ENCODE measurements at regions not wholly inside any gene's neighbourhood (a gene's known extent, or its start where the extent isn't known, plus 50 kb on each side); places are given as distances from the start of the nearest gene placed in this dataset.
A peak's percentile ranks its signal among the peaks of the same experiment; 100 is the strongest.

DNA sequence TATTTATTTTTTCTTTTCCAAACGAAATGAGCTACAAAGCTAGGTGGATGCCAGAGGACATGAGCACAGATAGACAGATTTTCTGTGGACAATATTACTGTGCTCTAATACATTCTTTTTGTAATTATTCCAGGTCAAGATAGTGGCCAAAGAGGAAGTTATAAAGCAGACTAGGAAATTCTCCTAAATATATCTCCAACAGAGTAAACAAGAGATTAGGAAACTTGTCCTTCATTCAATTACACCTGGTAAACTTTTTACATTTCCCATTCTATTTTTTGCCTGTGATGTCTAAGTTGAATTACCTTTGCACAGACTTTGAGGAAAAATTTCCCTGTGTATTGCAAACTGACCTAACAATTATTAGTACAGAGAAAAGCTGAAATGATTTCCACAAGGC is 905.5 kb upstream of the PCDH20 start:
- no peak for DNase-seq (ENCODE audit: extremely low read depth in 1 of 11, low read depth in 9 of 11, low spot score in 4 of 11)

DNA sequence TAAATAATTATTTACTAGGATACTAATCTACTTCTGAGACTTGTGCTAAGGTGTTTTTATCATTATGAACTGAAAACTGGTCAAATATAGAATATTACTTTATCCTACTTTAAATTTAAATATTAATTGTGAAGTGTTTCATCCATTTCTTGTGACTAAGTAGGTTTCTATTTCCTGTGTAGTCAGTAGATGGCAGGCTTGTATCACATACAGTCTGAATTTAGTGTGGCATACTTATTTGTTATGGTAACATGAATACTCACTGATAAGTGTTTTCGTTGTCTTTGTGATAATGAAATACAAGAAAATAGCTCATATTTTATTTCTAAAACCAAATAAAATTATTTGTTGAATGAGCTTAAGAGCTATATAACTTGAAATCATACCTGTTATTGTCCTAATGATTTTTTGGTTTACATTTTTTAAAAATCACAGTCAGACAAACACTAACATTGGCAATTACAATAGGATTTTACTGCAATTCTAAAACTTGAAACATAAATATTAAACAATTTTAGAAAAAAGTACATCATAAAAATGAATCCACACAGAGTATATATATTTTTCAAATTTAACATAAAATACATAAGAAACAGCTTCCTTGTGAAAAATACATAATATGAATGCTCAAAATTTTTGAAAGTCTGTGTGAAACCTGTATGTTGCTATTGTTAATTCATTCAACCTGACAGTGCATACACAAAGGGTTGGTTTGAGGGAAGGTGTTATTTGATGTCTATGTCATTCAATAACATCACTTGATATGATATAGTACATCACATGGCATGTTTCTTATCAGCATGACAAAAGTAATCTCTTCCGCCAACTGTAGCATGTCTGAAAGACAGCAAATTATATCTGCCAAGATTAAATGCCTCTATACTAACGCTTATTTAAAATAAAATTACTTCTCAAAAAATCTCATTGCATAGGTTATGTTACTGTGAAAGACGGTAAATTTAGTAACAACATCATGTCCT is 904.8 kb upstream of the PCDH20 start:
- peak; percentile 13 to 47 (median 34) for DNase-seq (ENCODE audit: extremely low read depth in 1 of 11, low read depth in 9 of 11, low spot score in 4 of 11)

DNA sequence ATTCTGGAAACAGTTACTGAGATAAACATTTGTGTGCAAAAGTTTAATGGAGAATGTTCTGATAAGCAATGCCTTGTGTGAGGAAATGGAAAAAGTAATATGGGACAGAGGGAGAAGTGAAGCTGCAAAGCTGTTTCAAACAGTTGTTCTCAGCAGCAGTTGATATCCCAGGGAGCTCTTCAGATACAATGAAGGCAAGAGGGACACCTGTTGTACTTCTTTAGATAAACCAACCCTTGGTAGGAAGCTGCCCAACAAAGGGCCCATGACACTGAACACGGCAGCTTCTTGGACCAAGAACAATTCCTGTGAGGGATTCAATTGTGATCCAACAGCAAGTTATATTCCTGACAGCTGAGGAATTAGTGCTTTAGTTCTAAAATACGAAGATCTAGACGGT is 894.3 kb upstream of the PCDH20 start:
- DNase-seq (ENCODE audit: extremely low read depth in 1 of 11, low read depth in 9 of 11, low spot score in 4 of 11): no peak

DNA sequence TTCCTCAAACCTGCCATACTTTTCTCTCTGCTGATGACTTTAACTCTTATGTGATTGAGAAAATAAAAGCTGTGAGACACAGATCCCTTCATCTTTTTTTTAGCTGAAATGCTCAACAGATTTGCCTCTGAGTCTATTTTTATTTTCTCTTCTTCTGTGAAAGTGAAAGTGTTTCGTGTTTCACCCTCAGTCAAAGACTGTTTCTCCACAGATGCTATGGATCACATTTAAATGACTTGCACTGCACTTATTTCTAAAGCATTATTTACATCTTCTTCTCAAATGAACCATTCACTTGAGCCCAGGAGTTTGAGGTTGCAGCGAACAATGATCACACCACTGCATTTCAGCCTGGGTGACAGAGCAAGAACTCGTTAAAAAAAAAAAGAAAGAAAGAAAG is 890.1 kb upstream of the PCDH20 start:
- DNase-seq (ENCODE audit: extremely low read depth in 1 of 11, low read depth in 9 of 11, low spot score in 4 of 11): peak in 2 of 11 donors; percentile 4 to 6

DNA sequence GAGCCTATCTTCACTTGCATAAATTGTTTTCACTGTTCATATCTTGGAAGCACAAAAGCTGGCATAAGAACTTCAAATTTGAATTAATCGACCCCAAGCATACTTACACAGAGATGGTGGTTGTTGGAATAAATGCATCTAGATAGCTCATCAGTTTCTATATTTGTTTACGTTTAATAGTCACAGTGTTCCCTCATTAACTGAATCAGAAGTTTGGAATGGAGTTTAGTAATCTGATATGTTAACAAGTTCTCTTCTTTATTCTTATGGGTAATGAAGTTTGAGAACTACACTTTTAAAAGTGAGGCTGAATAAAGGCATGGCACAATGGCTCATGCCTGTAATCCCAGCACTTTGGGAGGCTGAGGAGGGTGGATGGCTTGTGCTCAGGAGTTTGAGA is 886.7 kb upstream of the PCDH20 start:
- no peak for DNase-seq (ENCODE audit: extremely low read depth in 1 of 11, low read depth in 9 of 11, low spot score in 4 of 11)

DNA sequence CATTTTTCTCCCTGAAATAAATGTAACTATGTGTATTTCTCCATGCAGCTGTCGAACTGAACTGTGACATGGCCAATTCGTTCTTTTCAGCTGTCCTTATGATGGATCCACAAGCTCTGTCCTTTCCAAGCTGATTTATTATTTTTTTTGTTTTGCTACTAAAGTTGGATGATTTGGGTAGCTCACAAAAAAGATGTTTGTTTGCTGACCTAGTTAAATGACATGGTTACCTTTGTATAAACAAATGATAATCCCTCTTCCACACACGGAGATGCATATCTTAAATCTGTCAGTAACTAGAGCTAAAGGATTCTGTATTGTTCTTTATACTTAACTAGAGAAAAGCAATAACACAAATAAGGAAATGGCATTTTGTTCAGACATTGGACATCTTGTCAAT is 884.3 kb upstream of the PCDH20 start:
- no peak for DNase-seq (ENCODE audit: extremely low read depth in 1 of 11, low read depth in 9 of 11, low spot score in 4 of 11)

DNA sequence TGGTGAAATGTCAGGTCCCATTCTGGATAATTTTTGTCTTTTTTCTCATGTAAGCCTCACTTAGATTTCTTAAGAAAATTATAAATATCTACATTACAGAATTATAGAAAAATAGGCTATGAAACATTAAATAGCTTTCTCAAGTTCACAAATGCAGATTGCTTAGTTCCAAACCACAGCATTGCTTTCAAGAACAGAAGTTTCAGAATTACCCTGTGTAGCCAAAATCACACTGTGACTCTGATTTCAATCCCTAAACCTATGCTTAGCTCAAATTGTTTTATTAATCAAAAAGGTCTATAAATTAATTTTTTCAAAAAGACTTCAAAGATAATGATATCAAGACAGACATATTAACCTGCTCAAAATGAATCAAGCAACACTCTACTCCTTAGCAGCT is 881.2 kb upstream of the PCDH20 start:
- no peak for DNase-seq (ENCODE audit: extremely low read depth in 1 of 11, low read depth in 9 of 11, low spot score in 4 of 11)

DNA sequence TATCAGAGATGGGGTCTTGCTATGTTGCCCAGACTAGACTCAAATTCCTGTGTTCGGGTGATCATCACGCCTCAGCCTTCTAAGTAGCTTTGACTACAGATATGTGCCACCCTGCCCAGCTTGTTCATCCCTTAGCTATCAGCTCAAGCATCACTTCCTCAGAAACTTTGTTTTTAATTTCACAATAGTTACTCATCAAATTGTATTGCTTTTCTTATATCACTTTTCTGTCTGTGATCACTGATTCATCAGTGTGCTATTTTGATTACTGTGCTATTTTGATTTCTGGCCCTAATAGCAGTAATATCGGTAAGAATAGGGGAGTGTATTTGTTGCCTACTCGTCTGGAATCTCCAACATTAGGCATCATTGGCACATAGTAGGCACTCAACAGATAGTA is 878.6 kb upstream of the PCDH20 start:
- no peak for DNase-seq (ENCODE audit: extremely low read depth in 1 of 11, low read depth in 9 of 11, low spot score in 4 of 11)

DNA sequence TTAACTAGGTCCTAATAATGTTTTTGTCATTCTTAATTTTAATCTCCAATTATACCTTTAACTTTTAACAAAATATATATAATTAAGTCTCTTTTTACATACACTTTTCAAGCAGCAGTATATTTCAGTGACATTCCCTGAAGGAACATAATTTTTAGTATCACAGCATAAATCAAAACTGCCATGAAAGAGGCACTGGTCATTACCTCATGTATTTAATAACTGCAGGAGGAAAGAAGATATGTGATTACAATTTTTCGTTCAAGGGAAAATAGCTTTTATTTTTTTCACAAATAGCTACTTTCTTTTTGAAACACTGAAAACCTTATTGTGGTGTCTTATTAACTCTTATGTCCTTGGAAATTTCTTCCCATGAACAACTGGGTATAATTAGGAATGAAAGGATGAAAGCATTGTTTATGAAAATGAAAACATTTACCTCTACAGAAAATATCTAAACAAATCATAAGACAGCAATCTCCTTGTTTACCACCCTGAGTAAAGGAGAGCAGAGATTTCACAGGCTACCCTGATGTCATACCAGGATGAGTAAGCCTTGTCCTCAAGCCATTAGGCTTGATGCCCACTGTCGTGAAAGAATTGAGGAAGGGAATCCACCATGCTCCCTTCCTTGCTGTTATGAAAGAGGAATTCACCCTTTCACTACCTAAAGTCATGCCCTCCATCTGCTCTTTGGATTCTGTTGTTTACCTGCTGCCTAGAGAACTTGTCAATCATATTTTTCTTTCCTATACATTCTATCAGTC is 877.2 kb upstream of the PCDH20 start:
- no peak for DNase-seq (ENCODE audit: extremely low read depth in 1 of 11, low read depth in 9 of 11, low spot score in 4 of 11)

DNA sequence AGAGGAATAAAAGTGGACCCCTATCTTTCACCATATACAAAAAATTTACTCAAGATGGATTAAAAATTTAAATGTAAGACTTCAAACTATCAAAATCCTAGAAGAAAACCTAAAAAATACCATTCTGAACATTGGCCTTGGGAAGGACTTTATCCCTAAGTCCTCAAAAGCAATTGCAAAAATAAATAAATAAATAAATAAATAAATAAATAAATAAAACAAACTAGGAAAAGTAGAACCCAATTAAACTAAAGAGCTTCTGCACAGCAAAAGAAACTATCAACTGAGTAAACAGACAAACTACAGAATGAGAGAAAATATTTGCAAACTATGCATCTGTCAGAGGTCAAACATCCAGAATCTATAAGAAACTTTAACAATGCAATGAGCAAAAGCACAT is 874.9 kb upstream of the PCDH20 start:
- no peak for DNase-seq (ENCODE audit: extremely low read depth in 1 of 11, low read depth in 9 of 11, low spot score in 4 of 11)

DNA sequence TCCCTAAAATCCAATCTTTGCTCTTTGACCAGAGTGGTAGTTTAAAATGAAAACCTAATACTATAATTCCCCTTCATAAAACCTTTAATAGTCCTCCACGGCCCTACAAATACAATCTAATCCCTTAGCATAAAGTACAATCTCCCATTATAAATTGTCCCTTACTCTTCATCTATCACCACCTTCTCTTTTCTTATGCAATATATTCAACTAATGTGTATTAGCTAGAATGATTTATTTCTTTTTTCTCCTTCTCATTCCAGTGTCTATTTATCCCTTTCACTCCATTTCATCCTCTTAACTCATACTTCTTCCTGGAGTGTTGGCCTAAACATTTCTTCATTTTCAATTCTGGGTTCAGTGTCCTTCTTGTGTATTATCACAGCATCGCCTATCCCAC is 872.1 kb upstream of the PCDH20 start:
- no peak for DNase-seq (ENCODE audit: extremely low read depth in 1 of 11, low read depth in 9 of 11, low spot score in 4 of 11)

DNA sequence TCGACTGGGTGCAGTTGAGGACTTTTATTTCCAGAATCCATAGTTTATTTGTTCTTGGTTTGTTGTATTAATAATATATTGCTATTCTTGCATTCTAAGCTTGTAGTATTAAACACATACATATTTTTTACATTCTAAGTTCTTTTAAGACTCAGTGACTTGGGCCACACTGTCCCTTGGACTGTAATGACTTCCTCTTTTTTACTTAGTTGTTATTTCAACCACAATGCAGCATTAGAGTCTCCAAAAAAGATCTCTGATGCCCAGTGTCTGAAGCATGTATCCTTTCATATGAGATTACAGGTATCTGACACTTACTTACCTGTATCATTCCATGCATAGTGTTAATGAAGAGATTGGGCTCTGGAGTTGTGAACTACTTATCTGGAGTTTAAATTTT is 864.9 kb upstream of the PCDH20 start:
- no peak for DNase-seq (ENCODE audit: extremely low read depth in 1 of 11, low read depth in 9 of 11, low spot score in 4 of 11)

DNA sequence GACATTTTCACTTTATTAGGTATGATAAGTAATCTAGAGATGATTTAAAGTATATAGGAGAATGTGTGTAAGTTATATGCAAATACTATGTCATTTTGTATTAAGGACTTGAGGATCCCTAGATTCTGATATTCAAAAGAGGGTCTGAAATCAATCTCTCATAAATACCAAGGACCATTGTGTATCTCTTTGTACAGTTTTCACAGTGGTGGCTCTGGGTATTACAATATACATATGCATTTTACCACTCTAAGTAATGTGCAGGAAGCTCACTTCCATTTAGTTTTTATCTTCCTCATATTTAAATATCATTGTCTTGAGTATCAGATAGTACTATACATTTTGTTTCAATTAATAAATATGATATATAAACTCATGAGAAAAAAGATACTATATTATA is 862.6 kb upstream of the PCDH20 start:
- DNase-seq (ENCODE audit: extremely low read depth in 1 of 11, low read depth in 9 of 11, low spot score in 4 of 11): no peak

DNA sequence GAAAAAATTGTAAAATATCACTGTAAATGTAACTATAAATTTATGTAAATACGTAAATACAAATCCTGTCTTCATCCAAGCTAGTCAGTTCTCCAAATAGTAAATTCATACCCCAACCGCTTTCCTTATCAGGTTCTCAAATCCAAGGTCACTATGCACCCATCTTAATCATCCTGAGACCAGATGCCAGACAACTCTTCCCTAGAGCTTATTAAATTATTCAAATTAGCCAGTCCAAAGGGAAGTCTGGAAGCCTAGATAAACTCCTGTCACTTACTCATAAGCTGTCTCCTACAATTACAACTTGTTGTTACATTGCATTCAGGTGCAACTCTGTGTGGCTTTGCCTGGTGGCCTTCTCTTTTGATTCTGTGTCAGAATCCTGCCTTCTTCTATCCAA is 836.1 kb upstream of the PCDH20 start:
- no peak for DNase-seq (ENCODE audit: extremely low read depth in 1 of 11, low read depth in 9 of 11, low spot score in 4 of 11)

DNA sequence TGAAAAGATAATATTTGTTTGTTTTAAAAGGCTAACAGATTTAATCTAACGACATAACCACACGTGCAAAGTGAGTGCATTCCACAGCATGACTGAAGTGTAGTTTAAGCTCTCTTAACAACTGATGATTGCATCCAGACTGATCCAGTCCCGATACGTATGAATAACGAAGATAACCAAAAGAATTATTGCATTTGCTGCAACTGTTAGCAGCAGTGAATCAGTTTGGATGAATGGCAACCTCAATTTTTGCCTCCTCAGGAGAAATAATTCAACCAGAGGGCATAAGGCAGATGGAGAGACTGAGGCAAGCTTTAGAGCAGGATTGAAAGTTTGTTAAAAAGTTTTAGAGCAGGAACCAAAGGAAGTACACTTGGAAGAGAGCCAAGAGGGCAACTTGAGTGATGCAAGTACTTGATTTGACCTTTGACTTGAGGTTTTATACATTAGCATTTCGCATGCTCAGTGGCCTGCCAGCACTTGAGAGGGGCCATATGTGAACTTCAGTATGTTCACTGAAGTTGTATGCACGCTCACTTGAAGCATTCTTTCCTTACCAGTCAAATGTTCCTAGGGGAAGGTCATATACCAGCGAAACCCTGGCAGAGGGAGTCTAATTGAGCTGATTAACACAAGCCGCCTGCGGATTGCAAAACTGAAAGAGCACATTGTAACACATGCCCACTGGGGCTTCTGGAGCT is 835.0 kb upstream of the PCDH20 start:
- no peak for DNase-seq (ENCODE audit: extremely low read depth in 1 of 11, low read depth in 9 of 11, low spot score in 4 of 11)

DNA sequence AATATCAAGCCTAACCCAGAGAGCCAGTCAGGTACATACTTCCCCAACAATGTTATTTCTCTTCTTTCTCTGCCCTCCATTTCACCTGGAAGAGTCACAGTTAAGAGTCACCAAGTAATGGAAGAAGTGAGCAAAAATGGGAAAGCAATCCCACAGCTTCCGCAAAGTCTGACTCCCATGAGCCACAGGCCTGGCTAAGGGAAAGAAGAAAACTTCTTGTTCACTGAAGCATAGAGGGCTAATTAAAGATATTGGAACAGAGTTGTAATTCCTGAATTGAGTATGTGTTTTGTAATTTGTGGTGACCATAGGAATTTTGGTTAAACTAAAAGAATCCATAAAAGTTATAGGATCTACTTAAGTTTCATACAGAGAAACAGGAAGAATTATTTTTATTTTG is 830.9 kb upstream of the PCDH20 start:
- no peak for DNase-seq (ENCODE audit: extremely low read depth in 1 of 11, low read depth in 9 of 11, low spot score in 4 of 11)

DNA sequence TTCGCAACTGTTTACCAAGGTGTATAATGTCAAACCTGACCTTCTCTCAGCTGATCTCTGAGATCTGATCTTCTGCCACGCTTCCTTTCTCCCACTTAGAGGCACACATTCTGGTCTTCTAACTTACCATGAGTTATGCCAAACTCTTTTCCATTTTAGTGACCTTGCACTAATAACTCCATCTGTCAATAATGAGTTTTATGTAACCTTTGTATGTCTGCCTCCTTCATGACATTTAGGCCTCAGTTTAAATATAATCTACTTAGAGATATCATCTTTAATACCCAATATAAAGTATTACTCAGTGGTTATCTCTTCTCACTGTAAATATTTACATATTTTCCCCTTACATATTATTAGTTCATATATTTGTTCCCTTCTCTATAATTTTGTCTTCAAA is 827.5 kb upstream of the PCDH20 start:
- DNase-seq (ENCODE audit: extremely low read depth in 1 of 11, low read depth in 9 of 11, low spot score in 4 of 11): no peak

DNA sequence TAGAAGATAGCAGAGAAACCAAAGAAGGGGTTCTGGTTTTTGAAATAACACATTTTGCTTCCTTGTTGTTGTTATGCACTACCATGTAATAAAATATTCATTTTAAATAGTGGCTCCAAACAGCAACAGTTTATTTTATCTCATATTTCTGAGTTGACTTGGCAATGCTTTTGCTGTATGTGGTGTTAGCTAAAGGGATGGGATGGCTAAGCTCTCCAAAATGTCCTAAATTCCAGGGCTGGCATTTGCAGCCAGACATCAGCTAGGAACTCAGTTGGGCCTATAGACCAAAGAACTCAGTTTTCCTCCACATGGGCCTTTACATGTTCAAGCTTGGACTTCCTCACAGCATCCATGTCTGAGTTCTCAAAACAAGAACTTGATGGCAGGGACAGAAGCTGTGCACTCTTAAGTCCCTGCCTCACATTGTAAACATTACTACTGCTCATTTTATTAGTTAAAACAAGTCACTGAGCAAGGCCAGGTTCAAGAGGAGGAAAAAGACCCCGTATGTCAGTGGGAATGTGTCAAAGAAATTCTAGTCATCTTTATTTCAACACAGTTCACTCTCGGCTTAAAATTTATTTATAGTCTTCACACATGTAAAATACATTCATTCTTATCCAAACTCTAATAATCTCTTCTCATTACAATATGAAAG is 819.3 kb upstream of the PCDH20 start:
- DNase-seq (ENCODE audit: extremely low read depth in 1 of 11, low read depth in 9 of 11, low spot score in 4 of 11): no peak

DNA sequence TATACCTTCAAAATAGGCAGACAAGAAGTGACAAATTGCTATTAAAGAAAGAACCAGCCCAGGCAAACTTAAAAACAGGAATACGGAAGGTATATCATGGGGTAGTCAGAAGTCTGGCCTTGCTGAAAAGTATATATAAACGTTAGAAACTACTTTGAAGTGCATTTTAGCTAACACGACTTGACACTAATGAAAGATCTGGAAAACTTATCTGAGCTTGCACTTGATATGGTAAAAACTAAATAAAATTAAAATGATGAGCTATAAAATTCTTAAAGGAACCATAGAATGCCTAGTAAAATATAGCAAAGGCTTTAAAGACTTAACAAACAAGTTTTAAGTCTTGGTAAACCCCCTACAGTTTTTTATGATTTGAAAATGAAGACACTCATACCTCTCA is 795.3 kb upstream of the PCDH20 start:
- no peak for DNase-seq (ENCODE audit: extremely low read depth in 1 of 11, low read depth in 9 of 11, low spot score in 4 of 11)

Data from renal cortex interstitium (tissue), 11 donors.